SK-N-SH (cell line): ENCODE measurements at regions not wholly inside any gene's neighbourhood (a gene's known extent, or its start where the extent isn't known, plus 50 kb on each side); places are given as distances from the start of the nearest gene placed in this dataset.

Experiments
- CTCF ChIA-PET: fragments of 300-600, 350-600 bp; formaldehyde crosslinking; extraction: SDS; loops from one replicate; lab custom pipeline; 2021; lab: Yijun Ruan, JAX
- POLR2A ChIA-PET: fragments of 350-600 bp; sonication (Branson Sonifier 250); formaldehyde crosslinking; extraction: SDS; loops from one replicate; lab custom pipeline; 2020; ENCODE audit warnings: antibody characterized with exemption, inconsistent platforms; lab: Yijun Ruan, JAX
- DNase-seq: peaks from one replicate; pipeline ENCODE4 v3.0.0; 2012
- H2AFZ ChIP-seq: fragments of 200-600 bp; sonication (generic); 2 replicates; pipeline ENCODE4 v1.8.1; 2016; ENCODE audit warnings: antibody characterized with exemption, mild to moderate bottlenecking, low read depth
- H3F3A ChIP-seq: fragments of 200-600 bp; sonication (generic); replicated peaks from 2 replicates; pipeline ENCODE3; 2016; ENCODE audit warnings: antibody characterized with exemption, mild to moderate bottlenecking; ENCODE audit not compliant: insufficient read depth
- H3K27ac ChIP-seq, 2 experiments: fragments of 200-500 bp in 1 of 2; fragments of 200-600 bp in 1 of 2; sonication (Bioruptor generic) in 1 of 2; sonication (generic), shearing (Covaris generic) in 1 of 2; 2 replicates each; pipeline versions ENCODE4 v1.5.1 to v1.6.1; 2014 to 2016; ENCODE audit warnings: low read depth in 2 of 2, inconsistent platforms in 1 of 2, low read length in 1 of 2, mild to moderate bottlenecking in 1 of 2, mixed read lengths in 1 of 2
- H3K27me3 ChIP-seq: fragments of 200-600 bp; sonication (generic), shearing (Covaris generic); 2 replicates; pipeline ENCODE4 v1.6.1; 2016; ENCODE audit warnings: mixed run types; ENCODE audit not compliant: insufficient read depth
- H3K36me3 ChIP-seq, 2 experiments: fragments of 200-500 bp in 1 of 2; fragments of 200-600 bp in 1 of 2; sonication (Bioruptor generic) in 1 of 2; sonication (generic) in 1 of 2; replicated peaks in 1 of 2; 2 replicates each; pipeline versions ENCODE3 to v1.5.1; 2014 to 2016; ENCODE audit warnings: low read length in 1 of 2, mild to moderate bottlenecking in 1 of 2; ENCODE audit not compliant: insufficient read depth in 2 of 2, control insufficient read depth in 1 of 2
- H3K4me1 ChIP-seq, 2 experiments: fragments of 200-500 bp in 1 of 2; fragments of 200-600 bp in 1 of 2; sonication (Bioruptor generic) in 1 of 2; sonication (generic), shearing (Covaris generic) in 1 of 2; 2 replicates each; pipeline versions ENCODE4 v1.5.1 to v1.6.1; 2014 to 2016; ENCODE audit warnings: low read depth in 1 of 2, low read length in 1 of 2, mixed run types in 1 of 2; ENCODE audit not compliant: insufficient read depth in 2 of 2, control insufficient read depth in 1 of 2
- H3K4me2 ChIP-seq: fragments of 200-600 bp; sonication (generic), shearing (Covaris generic); 2 replicates; pipeline ENCODE4 v1.6.1; 2017; ENCODE audit warnings: mixed run types
- H3K4me3 ChIP-seq, 2 experiments: fragments of 200-500 bp in 1 of 2; fragments of 200-600 bp in 1 of 2; sonication (Bioruptor generic) in 1 of 2; sonication (generic), shearing (Covaris generic) in 1 of 2; 2 replicates each; pipeline versions ENCODE4 v1.5.1 to v1.8.1; 2014 to 2016; ENCODE audit warnings: low read depth in 2 of 2, inconsistent platforms in 1 of 2, low read length in 1 of 2, mild to moderate bottlenecking in 1 of 2, mixed read lengths in 1 of 2, moderate library complexity in 1 of 2
- H3K79me2 ChIP-seq: fragments of 200-600 bp; sonication (generic); 2 replicates; pipeline ENCODE4 v1.8.1; 2017; ENCODE audit warnings: mild to moderate bottlenecking; ENCODE audit not compliant: insufficient read depth
- H3K9ac ChIP-seq: fragments of 200-600 bp; sonication (generic); 2 replicates; pipeline ENCODE4 v1.6.1; 2017; ENCODE audit warnings: mixed run types
- H3K9me2 ChIP-seq: fragments of 200-600 bp; sonication (generic); 2 replicates; pipeline ENCODE4 v1.6.1; 2017; ENCODE audit warnings: mixed run types
- H3K9me3 ChIP-seq: fragments of 200-600 bp; sonication (generic); 2 replicates; pipeline ENCODE4 v1.6.1; 2017; ENCODE audit warnings: mixed run types, mild to moderate bottlenecking, moderate library complexity
- H4K20me1 ChIP-seq: fragments of 200-600 bp; sonication (generic); 2 replicates; pipeline ENCODE4 v1.6.1; 2017; ENCODE audit warnings: mild to moderate bottlenecking, mixed run types; ENCODE audit not compliant: insufficient read depth
- GABPA ChIP-seq: IDR thresholded peaks from 2 replicates; pipeline ENCODE4 v1.4.0; 2012; ENCODE audit warnings: low read depth, mild to moderate bottlenecking
- NRF1 ChIP-seq: IDR thresholded peaks from 2 replicates; pipeline ENCODE4 v1.6.1; 2012; ENCODE audit warnings: low read depth, mild to moderate bottlenecking, low read length
- POLR2AphosphoS5 ChIP-seq: IDR thresholded peaks from 2 replicates; pipeline ENCODE4 v1.6.1; 2012; ENCODE audit warnings: low read depth, low read length
- WGBS: methylation state at CpG from one replicate; pipeline ENCODE4 v1.1.6; 2017; ENCODE audit warnings: low lambda C conversion rate; 5-methylcytosine and 5-hydroxymethylcytosine counted together
- TF ChIP-seq, protein P1 (sequence below): IDR thresholded peaks from 2 replicates; pipeline ENCODE4 v1.4.0; 2012; ENCODE audit warnings: low read depth, borderline replicate concordance
- TF ChIP-seq, protein P2 (sequence below): IDR thresholded peaks from 2 replicates; pipeline ENCODE4 v1.4.0; 2012; ENCODE audit warnings: low read depth

DNA sequence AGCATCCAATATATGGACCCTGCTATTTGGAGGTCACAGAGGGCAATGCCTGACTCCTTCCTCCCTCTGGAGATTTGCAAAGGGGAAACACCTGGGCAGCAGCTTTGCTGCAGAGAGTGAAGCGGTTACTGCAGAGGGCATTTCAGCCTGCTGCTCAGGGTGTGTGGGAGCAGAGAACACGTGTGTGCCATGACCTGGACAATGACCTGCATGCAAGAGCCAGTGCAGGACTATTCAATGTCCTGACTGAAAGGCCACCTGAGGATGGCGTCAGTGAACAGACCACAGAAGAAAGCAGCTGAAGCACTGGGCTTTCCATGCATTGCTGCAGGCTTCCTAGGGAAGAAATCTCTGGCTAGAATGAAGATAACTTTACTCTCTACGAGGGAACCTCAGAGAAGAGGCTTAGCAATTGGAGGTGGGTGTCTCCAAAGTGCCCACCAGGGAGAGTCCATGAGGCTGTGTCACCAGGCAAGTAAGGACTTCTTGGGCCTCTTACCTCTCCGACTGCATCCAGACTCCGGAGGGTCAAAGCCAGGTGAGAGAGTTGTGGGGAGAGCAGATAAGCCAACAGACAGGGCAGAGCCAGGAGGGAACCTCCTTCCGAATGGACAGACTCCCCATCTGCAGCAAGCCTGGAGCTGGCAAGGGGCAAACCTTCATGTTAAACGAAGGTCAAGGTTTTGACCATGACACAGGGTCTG lies 52.9 kb upstream of the PMEPA1 start:
- CTCF ChIA-PET, result interaction anchor here (0.5 to 1.0 kb wide), 2 partner anchors 12 to 109 kb away, joined by 3 read pairs; no protein-coding TSS in a partner anchor
- H3F3A ChIP-seq, result peaks cover 4% of the 10 kb centered on the region
- H3K4me1 ChIP-seq, result no peaks in the 10 kb centered on the region
- POLR2A ChIA-PET, result no interaction called here
- no peaks in the 10 kb centered on the region for H3K36me3 ChIP-seq
- no peak overlapping the region for H2AFZ ChIP-seq
- no peak for DNase-seq
- no peak overlapping the region for H3K4me2 ChIP-seq
- no peaks in the 10 kb centered on the region for H3K9me3 ChIP-seq
- no peaks in the 10 kb centered on the region for H4K20me1 ChIP-seq
- H3K79me2 ChIP-seq, result no peaks in the 10 kb centered on the region
- no peak overlapping the region for H3K9ac ChIP-seq
- H3K4me3 ChIP-seq, result no peak overlapping the region
- no peaks in the 10 kb centered on the region for H3K27me3 ChIP-seq
- no peaks in the 10 kb centered on the region for H3K9me2 ChIP-seq
- TF ChIP-seq NRF1, result no peak
- TF ChIP-seq, protein P1, sequence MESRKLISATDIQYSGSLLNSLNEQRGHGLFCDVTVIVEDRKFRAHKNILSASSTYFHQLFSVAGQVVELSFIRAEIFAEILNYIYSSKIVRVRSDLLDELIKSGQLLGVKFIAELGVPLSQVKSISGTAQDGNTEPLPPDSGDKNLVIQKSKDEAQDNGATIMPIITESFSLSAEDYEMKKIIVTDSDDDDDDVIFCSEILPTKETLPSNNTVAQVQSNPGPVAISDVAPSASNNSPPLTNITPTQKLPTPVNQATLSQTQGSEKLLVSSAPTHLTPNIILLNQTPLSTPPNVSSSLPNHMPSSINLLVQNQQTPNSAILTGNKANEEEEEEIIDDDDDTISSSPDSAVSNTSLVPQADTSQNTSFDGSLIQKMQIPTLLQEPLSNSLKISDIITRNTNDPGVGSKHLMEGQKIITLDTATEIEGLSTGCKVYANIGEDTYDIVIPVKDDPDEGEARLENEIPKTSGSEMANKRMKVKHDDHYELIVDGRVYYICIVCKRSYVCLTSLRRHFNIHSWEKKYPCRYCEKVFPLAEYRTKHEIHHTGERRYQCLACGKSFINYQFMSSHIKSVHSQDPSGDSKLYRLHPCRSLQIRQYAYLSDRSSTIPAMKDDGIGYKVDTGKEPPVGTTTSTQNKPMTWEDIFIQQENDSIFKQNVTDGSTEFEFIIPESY, result no peak
- no peak overlapping the region for H3K27ac ChIP-seq
- WGBS, result 66% methylated on average over 6 of the region's 8 CpGs

DNA sequence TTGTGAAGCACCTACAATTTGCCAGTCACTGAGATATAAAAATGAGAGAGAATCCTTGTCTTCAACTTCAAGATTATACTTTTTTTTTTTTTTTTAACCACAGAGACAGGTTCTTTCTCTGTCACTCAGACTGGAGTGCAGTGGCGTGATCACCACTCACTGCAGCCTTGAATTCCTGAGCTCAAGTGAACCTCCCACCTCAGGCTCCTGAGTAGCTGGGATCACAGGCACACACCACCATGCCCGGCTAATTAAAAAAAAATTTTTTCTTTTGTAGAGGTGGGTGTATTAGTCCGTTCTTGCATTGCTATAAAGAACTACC lies 51.6 kb upstream of the PMEPA1 start:
- TF ChIP-seq, protein P1, result no peak
- TF ChIP-seq, protein P2, sequence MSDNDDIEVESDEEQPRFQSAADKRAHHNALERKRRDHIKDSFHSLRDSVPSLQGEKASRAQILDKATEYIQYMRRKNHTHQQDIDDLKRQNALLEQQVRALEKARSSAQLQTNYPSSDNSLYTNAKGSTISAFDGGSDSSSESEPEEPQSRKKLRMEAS, result no peak
- TF ChIP-seq POLR2AphosphoS5 (no peak), GABPA (no peak)
- H3F3A ChIP-seq, result no peaks in the 10 kb centered on the region
- H3K27ac ChIP-seq, result no peak overlapping the region
- H3K4me1 ChIP-seq, result no peaks in the 10 kb centered on the region
- CTCF ChIA-PET, result no interaction called here
- POLR2A ChIA-PET, result no interaction called here
- no peak overlapping the region for H3K4me2 ChIP-seq
- DNase-seq, result no peak
- H4K20me1 ChIP-seq, result no peaks in the 10 kb centered on the region
- no peaks in the 10 kb centered on the region for H3K79me2 ChIP-seq
- H3K9me3 ChIP-seq, result no peaks in the 10 kb centered on the region
- H3K27me3 ChIP-seq, result no peaks in the 10 kb centered on the region
- H3K4me3 ChIP-seq, result no peak overlapping the region
- no peaks in the 10 kb centered on the region for H3K9me2 ChIP-seq
- 59% methylated on average over 3 of the region's 3 CpGs for WGBS
- no peak overlapping the region for H2AFZ ChIP-seq
- H3K9ac ChIP-seq, result no peak overlapping the region
- H3K36me3 ChIP-seq, result no peaks in the 10 kb centered on the region
